IMR-90 (cell line): ENCODE measurements at regions not wholly inside any gene's neighbourhood (a gene's known extent, or its start where the extent isn't known, plus 50 kb on each side); places are given as distances from the start of the nearest gene placed in this dataset.

Experiments used
- ATAC-seq: fragments of 200-7000 bp; cut with Tn5 transposase; 2 replicates; pipeline ENCODE4 v1.9.1; 2020; ENCODE audit warnings: low read depth, mild to moderate bottlenecking, moderate library complexity
- BruUV-seq: library from RNA; stranded (reverse); fragments of 400-500 nt; replicated peaks from 2 replicates; lab custom pipeline; 2021; lab: Mats Ljungman, UMichigan
- CTCF ChIA-PET: fragments of 300-600 bp; formaldehyde crosslinking; extraction: SDS; loops from one replicate; lab custom pipeline; 2021; ENCODE audit warnings: antibody characterized with exemption; lab: Yijun Ruan, JAX
- POLR2A ChIA-PET: fragments of 300-600 bp; sonication (Branson Sonifier 250); formaldehyde crosslinking; loops from one replicate; lab custom pipeline; 2022; ENCODE audit warnings: antibody characterized with exemption; ENCODE audit not compliant: unreplicated experiment; lab: Charles Lee
- DNase-seq: peaks from one replicate; pipeline ENCODE4 v3.0.0; 2013
- H2AFZ ChIP-seq: replicated peaks from 2 replicates; pipeline ENCODE3; 2013; ENCODE audit warnings: low read length, mild to moderate bottlenecking; ENCODE audit not compliant: poor library complexity
- H2AK5ac ChIP-seq: 2 replicates; pipeline ENCODE4 v1.6.1; 2013; ENCODE audit warnings: low read depth, low read length, inconsistent platforms
- H2AK9ac ChIP-seq: replicated peaks from 2 replicates; pipeline ENCODE3; 2013; ENCODE audit warnings: mild to moderate bottlenecking, low read depth, low read length, moderate library complexity; ENCODE audit not compliant: poor library complexity
- H2BK120ac ChIP-seq: 2 replicates; pipeline ENCODE4 v1.6.1; 2013; ENCODE audit warnings: low read depth, low read length, inconsistent platforms
- H2BK15ac ChIP-seq: 3 replicates; pipeline ENCODE4 v1.6.1; 2013; ENCODE audit warnings: low read depth, low read length, inconsistent platforms
- H2BK20ac ChIP-seq: 2 replicates; pipeline ENCODE4 v1.6.1; 2013; ENCODE audit warnings: low read depth, mild to moderate bottlenecking, inconsistent platforms, low read length, moderate library complexity
- H2BK5ac ChIP-seq: 2 replicates; pipeline ENCODE4 v1.6.1; 2013; ENCODE audit warnings: mild to moderate bottlenecking, low read depth, low read length, inconsistent platforms; ENCODE audit not compliant: poor library complexity, severe bottlenecking
- H3K14ac ChIP-seq: replicated peaks from 2 replicates; pipeline ENCODE4 v1.6.1; 2013; ENCODE audit warnings: low read depth, low read length, inconsistent platforms
- H3K18ac ChIP-seq: 2 replicates; pipeline ENCODE4 v1.6.1; 2013; ENCODE audit warnings: low read depth, low read length, control low read depth
- H3K23ac ChIP-seq: 2 replicates; pipeline ENCODE4 v1.6.1; 2013; ENCODE audit warnings: low read depth, low read length, inconsistent platforms
- H3K27ac ChIP-seq: 2 replicates; pipeline ENCODE4 v1.5.1; 2013; ENCODE audit warnings: mild to moderate bottlenecking, control low read depth, low read length; ENCODE audit not compliant: insufficient read depth
- H3K27me3 ChIP-seq: 2 replicates; pipeline ENCODE4 v1.6.1; 2013; ENCODE audit warnings: low read length; ENCODE audit not compliant: control insufficient read depth, insufficient read depth
- H3K36me3 ChIP-seq: 2 replicates; pipeline ENCODE4 v1.6.1; 2013; ENCODE audit warnings: low read length, mixed read lengths; ENCODE audit not compliant: control insufficient read depth, insufficient read depth
- H3K4ac ChIP-seq: 2 replicates; pipeline ENCODE4 v1.6.1; 2013; ENCODE audit warnings: low read depth, low read length, inconsistent platforms
- H3K4me1 ChIP-seq: 2 replicates; pipeline ENCODE4 v1.6.1; 2013; ENCODE audit warnings: low read length, mixed read lengths; ENCODE audit not compliant: control insufficient read depth, insufficient read depth
- H3K4me2 ChIP-seq: 2 replicates; pipeline ENCODE4 v1.6.1; 2013; ENCODE audit warnings: low read depth, mild to moderate bottlenecking, control low read depth, low read length, moderate library complexity
- H3K4me3 ChIP-seq: 2 replicates; pipeline ENCODE4 v1.5.1; 2013; ENCODE audit warnings: low read depth, mild to moderate bottlenecking, control low read depth, low read length, moderate library complexity; ENCODE audit not compliant: insufficient read depth
- H3K56ac ChIP-seq: 2 replicates; pipeline ENCODE4 v1.6.1; 2013; ENCODE audit warnings: low read length, inconsistent platforms; ENCODE audit not compliant: insufficient read depth; ENCODE audit errors: extremely low read depth
- H3K79me1 ChIP-seq, 2 experiments: 2 replicates each; pipeline ENCODE4 v1.6.1; 2013; ENCODE audit warnings: low read length in 2 of 2, inconsistent platforms in 1 of 2, low read depth in 1 of 2
- H3K9ac ChIP-seq: 2 replicates; pipeline ENCODE4 v1.6.1; 2013; ENCODE audit warnings: low read depth, low read length, control low read depth
- H3K9me1 ChIP-seq: 2 replicates; pipeline ENCODE4 v1.6.1; 2013; ENCODE audit warnings: low read length, inconsistent platforms; ENCODE audit not compliant: insufficient read depth
- H3K9me3 ChIP-seq: 2 replicates; pipeline ENCODE4 v1.6.1; 2013; ENCODE audit warnings: low read length; ENCODE audit not compliant: control insufficient read depth, insufficient read depth
- H4K20me1 ChIP-seq: 2 replicates; pipeline ENCODE4 v1.6.1; 2013; ENCODE audit warnings: low read length, inconsistent platforms; ENCODE audit not compliant: insufficient read depth
- H4K5ac ChIP-seq: 2 replicates; pipeline ENCODE4 v1.6.1; 2013; ENCODE audit warnings: mild to moderate bottlenecking, low read depth, low read length, control low read depth
- H4K8ac ChIP-seq, 2 experiments: 2 replicates each; pipeline ENCODE4 v1.6.1; 2013; ENCODE audit warnings: low read depth in 2 of 2, low read length in 2 of 2, control low read depth in 1 of 2, inconsistent platforms in 1 of 2
- H4K91ac ChIP-seq: 2 replicates; pipeline ENCODE4 v1.6.1; 2013; ENCODE audit warnings: low read depth, low read length, inconsistent platforms; ENCODE audit not compliant: insufficient read depth
- ELK1 ChIP-seq: fragments of 150-350 bp; IDR thresholded peaks from 2 replicates; pipeline ENCODE4 v1.6.1; 2016; ENCODE audit warnings: low read depth, mild to moderate bottlenecking, low read length, moderate library complexity, borderline replicate concordance
- FOS ChIP-seq: fragments of 150-350 bp; IDR thresholded peaks from 2 replicates; pipeline ENCODE4 v1.6.1; 2016; ENCODE audit warnings: low read depth, low read length
- MXI1 ChIP-seq: IDR thresholded peaks from 2 replicates; pipeline ENCODE4 v1.6.1; 2012; ENCODE audit warnings: low read depth, mild to moderate bottlenecking, low read length, moderate library complexity, borderline replicate concordance
- SMC3 ChIP-seq: fragments of 150-350 bp; IDR thresholded peaks from 2 replicates; pipeline ENCODE4 v1.6.1; 2016; ENCODE audit warnings: low read depth, mild to moderate bottlenecking, antibody characterized with exemption, low read length, moderate library complexity
- WGBS, 2 experiments: methylation state at CpG; one replicate each; pipeline versions ENCODE4 v1.1.5 to v1.1.7; 2013; ENCODE audit warnings: missing lambda C conversion rate in 2 of 2; ENCODE audit not compliant: insufficient read length in 1 of 2; ENCODE audit errors: extremely low coverage in 2 of 2; 5-methylcytosine and 5-hydroxymethylcytosine counted together
- dilution Hi-C: fragments of 300-500 bp; cut with HindIII; formaldehyde crosslinking; loops from one replicate; pipeline ENCODE4 v1.14.3; 2018; ENCODE audit warnings: low sequenced_read_pairs; ENCODE audit not compliant: unreplicated experiment
- in situ Hi-C: fragments of 300-500 bp; cut with MboI; formaldehyde crosslinking; loops from 3 replicates; pipeline ENCODE4 v1.14.3; 2019; ENCODE audit warnings: low sequenced_read_pairs, inconsistent platforms, mixed read lengths
- intact Hi-C: fragments of 100-400 bp; cut with micrococcal nuclease; formaldehyde crosslinking; loops from 2 replicates; pipeline ENCODE4 v1.10.0; 2022
- TF ChIP-seq, protein P1 (sequence below): conservative IDR thresholded peaks from 2 replicates; pipeline ENCODE4 v1.5.1; 2012; ENCODE audit warnings: mild to moderate bottlenecking, low read depth, low read length, improper control_type of control experiment

DNA sequence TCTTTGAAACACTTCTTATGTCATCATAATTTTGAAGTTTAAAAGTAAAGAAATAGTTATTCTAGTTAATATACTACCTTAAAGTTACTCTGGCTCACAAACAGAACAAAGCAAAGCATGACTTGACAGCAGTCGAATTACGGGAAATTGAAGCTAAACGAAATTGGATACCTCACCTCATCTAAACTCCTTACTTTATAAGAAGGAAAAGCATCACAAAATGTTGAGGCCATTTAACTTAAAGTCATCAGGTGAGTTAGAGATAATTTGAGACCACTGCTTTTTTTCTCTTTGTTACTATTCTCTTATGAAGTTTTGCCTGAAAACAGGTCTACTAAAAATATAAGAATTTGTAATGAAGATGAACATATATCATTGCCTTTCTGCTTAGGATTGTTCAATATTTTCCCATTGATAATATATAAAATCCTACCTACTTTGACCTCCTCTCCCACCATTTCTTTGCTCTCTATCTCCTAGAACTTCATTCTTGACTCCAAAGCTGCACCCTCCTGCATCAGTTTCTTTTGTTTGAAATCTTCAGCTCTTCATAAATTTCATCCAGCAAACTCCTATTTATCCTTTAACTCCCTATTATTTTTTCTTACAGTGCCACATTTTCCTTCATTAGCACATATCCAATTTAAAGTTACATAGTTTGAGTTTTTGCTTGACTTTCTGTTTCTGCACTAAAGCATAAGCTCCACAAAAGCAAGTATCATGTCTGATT, 510.7 kb upstream of the ZNF337 start:
- Histone ChIP-seq H2AFZ (no peak overlapping the region), H2BK20ac (no peak overlapping the region), H3K9me3 (peaks cover 7% of the 10 kb centered on the region; the same call in 1 of the 2 replicates), H4K20me1 (no peaks in the 10 kb centered on the region), H2BK15ac (no peak overlapping the region), H3K79me1 (no peaks in the 10 kb centered on the region), H3K27ac (no peak overlapping the region), H4K91ac (no peak overlapping the region), H3K4me2 (no peak overlapping the region), H2AK9ac (no peak overlapping the region), H3K18ac (no peak overlapping the region), H3K9me1 (no peaks in the 10 kb centered on the region), H4K5ac (no peak overlapping the region), H3K4ac (no peak overlapping the region), H4K8ac (no peak overlapping the region), H3K56ac (no peak overlapping the region), H3K36me3 (no peaks in the 10 kb centered on the region), H2BK5ac (no peak overlapping the region), H3K14ac (no peak overlapping the region), H2BK120ac (no peak overlapping the region), H3K4me1 (no peaks in the 10 kb centered on the region), H2AK5ac (no peak overlapping the region), H3K9ac (no peak overlapping the region), H3K27me3 (peaks cover 17% of the 10 kb centered on the region), H3K23ac (no peak overlapping the region), H3K4me3 (no peak overlapping the region)
- DNase-seq (no peak), ATAC-seq (no peak)
- TF ChIP-seq MXI1 (no peak), ELK1 (no peak), SMC3 (no peak), FOS (no peak)
- TF ChIP-seq, protein P1, sequence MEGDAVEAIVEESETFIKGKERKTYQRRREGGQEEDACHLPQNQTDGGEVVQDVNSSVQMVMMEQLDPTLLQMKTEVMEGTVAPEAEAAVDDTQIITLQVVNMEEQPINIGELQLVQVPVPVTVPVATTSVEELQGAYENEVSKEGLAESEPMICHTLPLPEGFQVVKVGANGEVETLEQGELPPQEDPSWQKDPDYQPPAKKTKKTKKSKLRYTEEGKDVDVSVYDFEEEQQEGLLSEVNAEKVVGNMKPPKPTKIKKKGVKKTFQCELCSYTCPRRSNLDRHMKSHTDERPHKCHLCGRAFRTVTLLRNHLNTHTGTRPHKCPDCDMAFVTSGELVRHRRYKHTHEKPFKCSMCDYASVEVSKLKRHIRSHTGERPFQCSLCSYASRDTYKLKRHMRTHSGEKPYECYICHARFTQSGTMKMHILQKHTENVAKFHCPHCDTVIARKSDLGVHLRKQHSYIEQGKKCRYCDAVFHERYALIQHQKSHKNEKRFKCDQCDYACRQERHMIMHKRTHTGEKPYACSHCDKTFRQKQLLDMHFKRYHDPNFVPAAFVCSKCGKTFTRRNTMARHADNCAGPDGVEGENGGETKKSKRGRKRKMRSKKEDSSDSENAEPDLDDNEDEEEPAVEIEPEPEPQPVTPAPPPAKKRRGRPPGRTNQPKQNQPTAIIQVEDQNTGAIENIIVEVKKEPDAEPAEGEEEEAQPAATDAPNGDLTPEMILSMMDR = no peak
- ChIA-PET POLR2A (no interaction called here), CTCF (no interaction called here)
- intact Hi-C loops (no loop called here), in situ Hi-C loops (no loop called here), dilution Hi-C loops (no loop called here)
- BruUV-seq = no TSS peak
- WGBS, 2 experiments = no CpG with 5 or more reads among the region's 3 CpGs
